WERI-Rb-1 (cell line): ENCODE measurements at regions not wholly inside any gene's neighbourhood (a gene's known extent, or its start where the extent isn't known, plus 50 kb on each side); places are given as distances from the start of the nearest gene placed in this dataset.

ENCODE experiments used
- DNase-seq: peaks from one replicate; pipeline ENCODE4 v3.0.0-alpha.2; 2020
- H3K27ac ChIP-seq: fragments of 250-450 bp; sonication (Bioruptor Pico); 2 replicates; pipeline ENCODE4 v1.5.1; 2020; ENCODE audit warnings: mild to moderate bottlenecking, moderate library complexity
- H3K27me3 ChIP-seq: fragments of 250-450 bp; sonication (Bioruptor Pico); 2 replicates; pipeline ENCODE4 v1.5.1; 2021; ENCODE audit warnings: mild to moderate bottlenecking, low read depth, moderate library complexity; ENCODE audit not compliant: insufficient read depth, severe bottlenecking
- H3K36me3 ChIP-seq: fragments of 250-450 bp; sonication (Bioruptor Pico); 2 replicates; pipeline ENCODE4 v1.5.1; 2020; ENCODE audit warnings: mild to moderate bottlenecking, moderate library complexity
- H3K4me3 ChIP-seq: 2 replicates; pipeline ENCODE4 v1.5.1; 2011; ENCODE audit warnings: low read depth, mild to moderate bottlenecking, control low read depth, low read length
- H3K9me3 ChIP-seq: fragments of 250-450 bp; sonication (Bioruptor Pico); 2 replicates; pipeline ENCODE4 v1.5.1; 2021; ENCODE audit warnings: mild to moderate bottlenecking, moderate library complexity; ENCODE audit not compliant: severe bottlenecking
- TF ChIP-seq, protein P1 (sequence below): IDR thresholded peaks from 2 replicates; pipeline ENCODE4 v1.5.1; 2011; ENCODE audit warnings: low read depth, mild to moderate bottlenecking, control low read depth, inconsistent platforms, low read length

DNA sequence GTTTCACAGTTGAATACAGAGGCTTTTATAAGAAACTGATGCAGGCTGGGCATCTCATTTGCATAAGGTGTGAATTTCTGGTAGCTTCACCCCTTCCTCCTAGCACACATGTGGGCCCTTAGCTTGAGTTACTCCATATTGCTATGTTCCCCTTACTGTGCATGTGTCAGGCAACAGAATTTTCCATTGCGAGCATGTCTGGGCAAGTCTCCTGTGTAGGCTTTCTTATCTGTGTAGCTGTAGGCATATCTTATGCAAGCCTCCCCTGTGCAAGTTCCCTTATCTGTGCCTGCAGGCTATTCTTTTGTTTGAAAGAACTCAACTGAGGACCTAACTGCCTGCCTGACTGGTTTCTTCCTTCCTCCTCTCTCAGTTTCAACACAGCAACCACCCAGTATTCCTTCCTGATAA lies 597.4 kb upstream of the CDH5 start:
- no peaks in the 10 kb centered on the region for H3K27me3 ChIP-seq
- no peak for DNase-seq
- no peak overlapping the region for H3K27ac ChIP-seq
- H3K9me3 ChIP-seq = peaks cover 12% of the 10 kb centered on the region
- H3K36me3 ChIP-seq = no peaks in the 10 kb centered on the region
- TF ChIP-seq, protein P1, sequence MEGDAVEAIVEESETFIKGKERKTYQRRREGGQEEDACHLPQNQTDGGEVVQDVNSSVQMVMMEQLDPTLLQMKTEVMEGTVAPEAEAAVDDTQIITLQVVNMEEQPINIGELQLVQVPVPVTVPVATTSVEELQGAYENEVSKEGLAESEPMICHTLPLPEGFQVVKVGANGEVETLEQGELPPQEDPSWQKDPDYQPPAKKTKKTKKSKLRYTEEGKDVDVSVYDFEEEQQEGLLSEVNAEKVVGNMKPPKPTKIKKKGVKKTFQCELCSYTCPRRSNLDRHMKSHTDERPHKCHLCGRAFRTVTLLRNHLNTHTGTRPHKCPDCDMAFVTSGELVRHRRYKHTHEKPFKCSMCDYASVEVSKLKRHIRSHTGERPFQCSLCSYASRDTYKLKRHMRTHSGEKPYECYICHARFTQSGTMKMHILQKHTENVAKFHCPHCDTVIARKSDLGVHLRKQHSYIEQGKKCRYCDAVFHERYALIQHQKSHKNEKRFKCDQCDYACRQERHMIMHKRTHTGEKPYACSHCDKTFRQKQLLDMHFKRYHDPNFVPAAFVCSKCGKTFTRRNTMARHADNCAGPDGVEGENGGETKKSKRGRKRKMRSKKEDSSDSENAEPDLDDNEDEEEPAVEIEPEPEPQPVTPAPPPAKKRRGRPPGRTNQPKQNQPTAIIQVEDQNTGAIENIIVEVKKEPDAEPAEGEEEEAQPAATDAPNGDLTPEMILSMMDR = no peak
- H3K4me3 ChIP-seq = no peak overlapping the region

DNA sequence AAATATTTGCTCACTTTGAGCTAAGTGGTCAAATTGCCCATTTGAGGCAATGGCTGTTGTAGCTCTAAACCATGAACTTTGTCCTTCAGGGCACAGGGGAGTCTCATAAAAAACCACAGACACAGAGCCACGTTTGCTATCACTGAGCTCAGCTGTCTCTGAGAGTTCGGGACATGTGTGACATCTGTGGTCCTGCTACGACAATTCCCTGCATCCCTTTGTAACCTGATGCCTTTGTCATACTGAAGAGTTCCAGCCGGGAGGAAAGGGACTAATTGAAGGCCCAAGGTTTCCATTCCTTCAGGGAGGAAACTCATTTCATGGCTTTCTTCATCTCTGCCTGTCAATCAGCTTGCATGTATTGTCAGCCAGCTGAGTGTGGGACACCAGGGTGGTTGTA lies 599.4 kb upstream of the CDH5 start:
- TF ChIP-seq, protein P1 = no peak
- DNase-seq = no peak
- H3K9me3 ChIP-seq = peaks cover 12% of the 10 kb centered on the region
- no peaks in the 10 kb centered on the region for H3K36me3 ChIP-seq
- no peaks in the 10 kb centered on the region for H3K27me3 ChIP-seq
- H3K27ac ChIP-seq = no peak overlapping the region
- no peak overlapping the region for H3K4me3 ChIP-seq

DNA sequence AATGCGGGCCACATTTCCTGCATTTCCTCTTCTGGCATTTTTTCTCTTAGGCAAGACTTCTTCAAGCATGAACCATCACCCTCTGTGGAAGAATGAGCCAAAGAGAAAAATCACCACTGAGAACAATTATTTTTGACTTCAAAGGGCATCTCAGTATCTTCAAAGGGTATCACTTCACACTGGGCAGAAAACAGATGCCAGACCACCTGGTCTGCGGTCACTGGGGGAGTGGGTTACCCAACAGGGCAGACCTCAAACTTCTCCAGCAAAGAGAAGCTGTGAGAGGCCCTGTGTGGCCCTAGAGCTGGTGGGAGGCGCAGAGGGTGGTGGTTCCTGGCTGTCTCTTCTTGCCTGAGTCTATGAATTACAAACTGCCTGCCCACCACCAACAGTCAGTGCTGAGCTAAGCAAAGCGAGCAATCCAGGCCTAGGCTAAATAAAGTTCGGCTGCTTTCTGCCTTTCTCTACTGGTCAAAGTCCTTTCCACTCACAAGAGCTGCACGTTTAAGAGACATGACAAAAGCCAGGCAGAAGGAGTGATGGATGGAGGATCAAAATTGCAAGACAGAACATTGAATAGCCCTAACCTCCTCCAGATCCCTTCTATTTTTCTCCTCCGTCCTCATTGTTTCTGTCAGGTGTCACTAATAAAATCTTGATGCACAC lies 602.7 kb upstream of the CDH5 start:
- Histone ChIP-seq H3K4me3 (no peak overlapping the region), H3K27ac (no peak overlapping the region), H3K27me3 (no peaks in the 10 kb centered on the region), H3K36me3 (no peaks in the 10 kb centered on the region), H3K9me3 (no peaks in the 10 kb centered on the region)
- TF ChIP-seq, protein P1 = no peak
- DNase-seq = no peak

DNA sequence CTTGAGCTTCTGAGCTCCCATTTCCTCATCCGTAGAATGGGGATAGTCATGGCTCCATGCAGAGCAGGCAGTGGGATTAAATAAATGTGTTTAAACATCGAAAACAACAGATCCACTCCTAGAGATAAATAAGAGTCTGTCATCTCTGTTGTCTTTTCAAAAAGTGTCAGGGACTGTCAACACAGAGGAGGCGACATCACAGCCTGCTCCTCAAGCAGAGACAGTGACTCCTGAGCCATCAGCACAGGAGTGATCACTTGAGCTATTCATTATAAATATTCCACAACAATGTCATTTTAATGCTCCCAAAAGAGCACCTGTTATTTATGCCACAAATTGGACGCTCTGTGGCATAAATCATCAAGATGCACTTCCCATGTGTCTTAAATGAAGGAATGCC lies 605.6 kb upstream of the CDH5 start:
- no peak for DNase-seq
- no peak overlapping the region for H3K4me3 ChIP-seq
- H3K9me3 ChIP-seq = no peaks in the 10 kb centered on the region
- H3K27me3 ChIP-seq = no peaks in the 10 kb centered on the region
- H3K27ac ChIP-seq = no peak overlapping the region
- H3K36me3 ChIP-seq = no peaks in the 10 kb centered on the region
- TF ChIP-seq, protein P1 = no peak

DNA sequence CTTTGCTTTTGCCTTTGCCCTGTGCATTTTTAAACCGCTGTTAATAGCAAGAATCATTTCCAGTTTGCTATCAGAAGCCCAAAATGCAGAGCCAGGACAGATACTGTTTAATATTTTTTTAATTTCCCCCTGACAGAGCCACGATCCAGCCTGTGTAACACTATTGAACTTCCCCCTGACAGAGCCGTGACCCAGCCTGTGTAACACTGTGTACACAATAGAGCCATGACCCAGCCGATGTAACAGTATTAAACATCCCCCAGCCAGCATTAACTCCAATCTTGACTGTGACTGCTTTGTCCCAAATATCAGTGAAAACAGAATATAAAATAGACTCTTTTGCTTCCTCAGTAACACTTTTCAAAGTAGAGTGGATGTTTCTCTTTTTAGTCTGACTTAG lies 607.9 kb upstream of the CDH5 start:
- no peaks in the 10 kb centered on the region for H3K9me3 ChIP-seq
- H3K27ac ChIP-seq = no peak overlapping the region
- H3K27me3 ChIP-seq = no peaks in the 10 kb centered on the region
- TF ChIP-seq, protein P1 = no peak
- no peak for DNase-seq
- no peak overlapping the region for H3K4me3 ChIP-seq
- no peaks in the 10 kb centered on the region for H3K36me3 ChIP-seq

DNA sequence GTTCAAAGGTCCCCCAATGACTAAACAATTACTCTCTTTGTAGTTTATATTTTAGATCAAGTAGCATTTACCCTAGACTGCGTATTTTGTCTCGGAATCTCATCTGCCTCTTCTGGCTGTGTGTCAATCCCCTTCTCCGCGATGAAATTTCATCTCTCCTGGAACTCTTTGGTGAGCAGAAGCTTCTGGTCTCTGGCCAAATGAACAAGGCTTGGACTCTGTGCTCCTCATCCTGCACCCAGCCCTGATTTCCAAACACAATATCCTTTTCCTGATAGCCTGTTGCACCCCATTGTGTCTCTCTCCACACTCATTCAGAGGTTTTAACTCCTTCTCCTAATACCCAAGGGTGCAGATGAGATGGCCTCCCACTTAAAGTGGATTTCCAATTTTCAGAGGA lies 609.4 kb upstream of the CDH5 start:
- Histone ChIP-seq H3K27me3 (no peaks in the 10 kb centered on the region), H3K9me3 (no peaks in the 10 kb centered on the region), H3K36me3 (no peaks in the 10 kb centered on the region), H3K4me3 (no peak overlapping the region), H3K27ac (no peak overlapping the region)
- DNase-seq = no peak
- TF ChIP-seq, protein P1 = no peak
